GM23338 (cell line): ENCODE measurements at regions not wholly inside any gene's neighbourhood (a gene's known extent, or its start where the extent isn't known, plus 50 kb on each side); places are given as distances from the start of the nearest gene placed in this dataset.

ENCODE experiments used
- ETS1 ChIP-seq: IDR thresholded peaks from 2 replicates; pipeline ENCODE4 v1.6.1; 2016; ENCODE audit warnings: antibody characterized with exemption
- EZH2phosphoT487 ChIP-seq: fragments of 200-600 bp; sonication (generic); IDR thresholded peaks from one replicate; pipeline ENCODE4 v1.8.1; 2018; ENCODE audit warnings: antibody characterized with exemption; ENCODE audit not compliant: unreplicated experiment
- POLR2AphosphoS5 ChIP-seq: IDR thresholded peaks from 2 replicates; pipeline ENCODE4 v1.6.1; 2016; ENCODE audit warnings: antibody characterized with exemption, low read depth
- ZNF331 ChIP-seq: fragments of 250-450 bp; sonication (Bioruptor Pico); IDR thresholded peaks from 2 replicates; pipeline ENCODE4 v1.5.0; 2020; ENCODE audit warnings: low read depth, mild to moderate bottlenecking, moderate library complexity
- TF ChIP-seq, protein P1 (sequence below): fragments of 250-450 bp; sonication (Bioruptor Pico); IDR thresholded peaks from 2 replicates; pipeline ENCODE4 v1.5.0; 2020; ENCODE audit warnings: mild to moderate bottlenecking, moderate library complexity
- TF ChIP-seq, protein P2 (sequence below): IDR thresholded peaks from one replicate; pipeline ENCODE4 v1.6.1; 2018; ENCODE audit warnings: antibody characterized with exemption; ENCODE audit not compliant: unreplicated experiment

GRCh38 chr1:55287723-55288122 is 72.6 kb upstream of the USP24 start (continued):
- TF ChIP-seq, protein P1, sequence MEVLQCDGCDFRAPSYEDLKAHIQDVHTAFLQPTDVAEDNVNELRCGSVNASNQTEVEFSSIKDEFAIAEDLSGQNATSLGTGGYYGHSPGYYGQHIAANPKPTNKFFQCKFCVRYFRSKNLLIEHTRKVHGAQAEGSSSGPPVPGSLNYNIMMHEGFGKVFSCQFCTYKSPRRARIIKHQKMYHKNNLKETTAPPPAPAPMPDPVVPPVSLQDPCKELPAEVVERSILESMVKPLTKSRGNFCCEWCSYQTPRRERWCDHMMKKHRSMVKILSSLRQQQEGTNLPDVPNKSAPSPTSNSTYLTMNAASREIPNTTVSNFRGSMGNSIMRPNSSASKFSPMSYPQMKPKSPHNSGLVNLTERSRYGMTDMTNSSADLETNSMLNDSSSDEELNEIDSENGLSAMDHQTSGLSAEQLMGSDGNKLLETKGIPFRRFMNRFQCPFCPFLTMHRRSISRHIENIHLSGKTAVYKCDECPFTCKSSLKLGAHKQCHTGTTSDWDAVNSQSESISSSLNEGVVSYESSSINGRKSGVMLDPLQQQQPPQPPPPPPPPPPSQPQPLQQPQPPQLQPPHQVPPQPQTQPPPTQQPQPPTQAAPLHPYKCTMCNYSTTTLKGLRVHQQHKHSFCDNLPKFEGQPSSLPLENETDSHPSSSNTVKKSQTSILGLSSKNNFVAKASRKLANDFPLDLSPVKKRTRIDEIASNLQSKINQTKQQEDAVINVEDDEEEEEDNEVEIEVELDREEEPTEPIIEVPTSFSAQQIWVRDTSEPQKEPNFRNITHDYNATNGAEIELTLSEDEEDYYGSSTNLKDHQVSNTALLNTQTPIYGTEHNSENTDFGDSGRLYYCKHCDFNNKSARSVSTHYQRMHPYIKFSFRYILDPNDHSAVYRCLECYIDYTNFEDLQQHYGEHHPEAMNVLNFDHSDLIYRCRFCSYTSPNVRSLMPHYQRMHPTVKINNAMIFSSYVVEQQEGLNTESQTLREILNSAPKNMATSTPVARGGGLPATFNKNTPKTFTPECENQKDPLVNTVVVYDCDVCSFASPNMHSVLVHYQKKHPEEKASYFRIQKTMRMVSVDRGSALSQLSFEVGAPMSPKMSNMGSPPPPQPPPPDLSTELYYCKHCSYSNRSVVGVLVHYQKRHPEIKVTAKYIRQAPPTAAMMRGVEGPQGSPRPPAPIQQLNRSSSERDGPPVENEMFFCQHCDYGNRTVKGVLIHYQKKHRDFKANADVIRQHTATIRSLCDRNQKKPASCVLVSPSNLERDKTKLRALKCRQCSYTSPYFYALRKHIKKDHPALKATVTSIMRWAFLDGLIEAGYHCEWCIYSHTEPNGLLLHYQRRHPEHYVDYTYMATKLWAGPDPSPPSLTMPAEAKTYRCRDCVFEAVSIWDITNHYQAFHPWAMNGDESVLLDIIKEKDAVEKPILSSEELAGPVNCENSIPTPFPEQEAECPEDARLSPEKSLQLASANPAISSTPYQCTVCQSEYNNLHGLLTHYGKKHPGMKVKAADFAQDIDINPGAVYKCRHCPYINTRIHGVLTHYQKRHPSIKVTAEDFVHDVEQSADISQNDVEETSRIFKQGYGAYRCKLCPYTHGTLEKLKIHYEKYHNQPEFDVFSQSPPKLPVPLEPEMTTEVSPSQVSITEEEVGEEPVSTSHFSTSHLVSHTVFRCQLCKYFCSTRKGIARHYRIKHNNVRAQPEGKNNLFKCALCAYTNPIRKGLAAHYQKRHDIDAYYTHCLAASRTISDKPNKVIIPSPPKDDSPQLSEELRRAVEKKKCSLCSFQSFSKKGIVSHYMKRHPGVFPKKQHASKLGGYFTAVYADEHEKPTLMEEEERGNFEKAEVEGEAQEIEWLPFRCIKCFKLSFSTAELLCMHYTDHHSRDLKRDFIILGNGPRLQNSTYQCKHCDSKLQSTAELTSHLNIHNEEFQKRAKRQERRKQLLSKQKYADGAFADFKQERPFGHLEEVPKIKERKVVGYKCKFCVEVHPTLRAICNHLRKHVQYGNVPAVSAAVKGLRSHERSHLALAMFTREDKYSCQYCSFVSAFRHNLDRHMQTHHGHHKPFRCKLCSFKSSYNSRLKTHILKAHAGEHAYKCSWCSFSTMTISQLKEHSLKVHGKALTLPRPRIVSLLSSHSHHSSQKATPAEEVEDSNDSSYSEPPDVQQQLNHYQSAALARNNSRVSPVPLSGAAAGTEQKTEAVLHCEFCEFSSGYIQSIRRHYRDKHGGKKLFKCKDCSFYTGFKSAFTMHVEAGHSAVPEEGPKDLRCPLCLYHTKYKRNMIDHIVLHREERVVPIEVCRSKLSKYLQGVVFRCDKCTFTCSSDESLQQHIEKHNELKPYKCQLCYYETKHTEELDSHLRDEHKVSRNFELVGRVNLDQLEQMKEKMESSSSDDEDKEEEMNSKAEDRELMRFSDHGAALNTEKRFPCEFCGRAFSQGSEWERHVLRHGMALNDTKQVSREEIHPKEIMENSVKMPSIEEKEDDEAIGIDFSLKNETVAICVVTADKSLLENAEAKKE (CRISPR knock-in tag): no peak
- TF ChIP-seq EZH2phosphoT487 (no peak), ETS1 (no peak), ZNF331 (no peak), POLR2AphosphoS5 (no peak)
- TF ChIP-seq, protein P2, sequence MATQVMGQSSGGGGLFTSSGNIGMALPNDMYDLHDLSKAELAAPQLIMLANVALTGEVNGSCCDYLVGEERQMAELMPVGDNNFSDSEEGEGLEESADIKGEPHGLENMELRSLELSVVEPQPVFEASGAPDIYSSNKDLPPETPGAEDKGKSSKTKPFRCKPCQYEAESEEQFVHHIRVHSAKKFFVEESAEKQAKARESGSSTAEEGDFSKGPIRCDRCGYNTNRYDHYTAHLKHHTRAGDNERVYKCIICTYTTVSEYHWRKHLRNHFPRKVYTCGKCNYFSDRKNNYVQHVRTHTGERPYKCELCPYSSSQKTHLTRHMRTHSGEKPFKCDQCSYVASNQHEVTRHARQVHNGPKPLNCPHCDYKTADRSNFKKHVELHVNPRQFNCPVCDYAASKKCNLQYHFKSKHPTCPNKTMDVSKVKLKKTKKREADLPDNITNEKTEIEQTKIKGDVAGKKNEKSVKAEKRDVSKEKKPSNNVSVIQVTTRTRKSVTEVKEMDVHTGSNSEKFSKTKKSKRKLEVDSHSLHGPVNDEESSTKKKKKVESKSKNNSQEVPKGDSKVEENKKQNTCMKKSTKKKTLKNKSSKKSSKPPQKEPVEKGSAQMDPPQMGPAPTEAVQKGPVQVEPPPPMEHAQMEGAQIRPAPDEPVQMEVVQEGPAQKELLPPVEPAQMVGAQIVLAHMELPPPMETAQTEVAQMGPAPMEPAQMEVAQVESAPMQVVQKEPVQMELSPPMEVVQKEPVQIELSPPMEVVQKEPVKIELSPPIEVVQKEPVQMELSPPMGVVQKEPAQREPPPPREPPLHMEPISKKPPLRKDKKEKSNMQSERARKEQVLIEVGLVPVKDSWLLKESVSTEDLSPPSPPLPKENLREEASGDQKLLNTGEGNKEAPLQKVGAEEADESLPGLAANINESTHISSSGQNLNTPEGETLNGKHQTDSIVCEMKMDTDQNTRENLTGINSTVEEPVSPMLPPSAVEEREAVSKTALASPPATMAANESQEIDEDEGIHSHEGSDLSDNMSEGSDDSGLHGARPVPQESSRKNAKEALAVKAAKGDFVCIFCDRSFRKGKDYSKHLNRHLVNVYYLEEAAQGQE: no peak
